NCI-H1694 treated with DMSO at 0.1 percent for 48 hours (cell line): ENCODE measurements at regions not wholly inside any gene's neighbourhood (a gene's known extent, or its start where the extent isn't known, plus 50 kb on each side); places are given as distances from the start of the nearest gene placed in this dataset.
"Not testable (repeated sequence)": the region's sequence is repeated elsewhere in the genome, so short reads cannot be mapped to it uniquely, and the experiment has no call there.

Experiments used
- DNase-seq: peaks from one replicate; lab custom pipeline; 2025; lab: John Stamatoyannopoulos, UW

GRCh38 chr16:76816475-76816874 is 374.5 kb upstream of the MON1B start:
- no peak for DNase-seq

DNA sequence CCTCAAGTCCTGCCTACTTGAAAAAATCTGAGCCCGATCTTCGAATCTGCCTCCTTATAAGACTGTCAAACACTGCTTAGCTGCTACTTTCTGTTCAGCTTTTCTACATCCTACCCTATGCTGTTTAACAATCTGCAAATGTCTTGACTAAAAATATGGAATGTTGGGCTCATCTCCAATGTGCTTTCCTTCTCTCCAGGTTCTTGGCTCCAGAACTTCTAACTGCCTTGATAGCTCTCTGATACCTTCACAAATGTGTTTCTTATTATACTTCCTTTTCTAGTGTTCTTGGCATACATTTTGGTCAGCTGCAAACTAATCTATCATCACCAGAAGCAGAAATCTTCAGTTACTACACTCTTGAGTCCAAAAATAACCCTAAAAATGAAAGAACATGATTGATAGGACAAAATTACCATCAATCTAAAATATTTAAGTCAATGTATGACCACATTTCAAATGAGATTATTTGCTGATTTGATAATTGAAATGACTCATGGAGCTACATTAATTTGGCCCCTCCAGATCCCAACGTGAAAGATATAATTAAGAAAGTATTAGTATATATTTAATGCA is 372.3 kb upstream of the MON1B start:
- no peak for DNase-seq

DNA sequence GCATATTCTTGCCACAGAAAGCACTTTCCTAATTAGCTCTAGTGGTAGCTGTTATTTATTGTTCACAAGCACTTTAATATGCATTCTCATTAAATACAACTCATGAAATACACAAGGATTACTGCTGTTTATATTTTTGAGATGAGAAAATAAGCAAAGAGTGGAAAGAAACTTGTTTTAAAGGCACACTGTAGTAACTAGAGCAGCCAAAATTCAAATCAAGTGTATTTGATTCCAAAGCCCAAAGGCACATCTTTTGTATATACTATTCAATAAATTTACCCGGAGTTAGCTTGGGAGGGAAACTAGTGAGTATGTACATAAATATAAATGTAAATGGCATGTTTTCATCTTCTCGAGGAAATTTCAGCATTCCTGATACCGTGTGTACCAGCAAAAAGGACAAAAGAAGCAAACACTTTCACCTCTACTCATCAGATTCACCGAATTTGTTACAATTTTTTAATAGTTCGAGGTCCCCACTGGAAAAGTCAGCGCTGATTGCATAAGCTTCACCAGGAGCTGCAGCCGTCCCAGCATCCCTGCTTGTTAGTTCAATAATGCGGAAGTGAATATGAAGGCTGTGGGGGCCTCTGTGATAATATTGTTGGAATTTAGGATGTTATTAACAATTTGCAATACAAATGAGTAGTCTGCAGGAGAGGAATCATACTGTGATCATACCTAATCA is 371.6 kb upstream of the MON1B start:
- no peak for DNase-seq

DNA sequence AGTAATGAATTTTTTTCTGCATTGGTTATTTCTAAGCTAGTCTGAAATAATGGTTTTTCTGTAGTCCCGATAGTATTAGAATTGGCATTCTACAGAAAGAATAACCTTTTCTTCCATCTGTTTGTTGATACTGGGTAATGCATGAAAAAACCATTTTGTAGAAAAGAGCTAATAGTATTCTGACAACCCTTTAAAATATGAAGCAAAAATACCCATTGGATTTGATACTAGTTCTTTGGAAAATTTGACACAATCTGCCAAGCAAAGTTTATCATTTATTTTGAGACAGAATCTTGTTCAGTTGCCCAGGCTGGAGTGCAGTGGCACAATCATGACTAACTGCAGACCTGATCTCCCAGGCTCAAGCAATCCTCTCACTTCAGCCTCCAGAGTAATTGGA is 366.8 kb upstream of the MON1B start:
- DNase-seq = no peak

- DNase-seq = no peak
Measured at GRCh38 chr16:76824791-76825190, 366.2 kb upstream of the MON1B start.

- no peak for DNase-seq
Measured at GRCh38 chr16:76835339-76835738, 355.7 kb upstream of the MON1B start.

GRCh38 chr16:76835779-76836300 is 355.1 kb upstream of the MON1B start:
- no peak for DNase-seq

GRCh38 chr16:76837872-76838271 is 353.1 kb upstream of the MON1B start:
- no peak for DNase-seq

GRCh38 chr16:76854234-76854633 is 336.8 kb upstream of the MON1B start:
- no peak for DNase-seq

- no peak for DNase-seq
Measured at GRCh38 chr16:76856112-76856511, 334.9 kb upstream of the MON1B start.

GRCh38 chr16:76857402-76857801 is 333.6 kb upstream of the MON1B start:
- no peak for DNase-seq

DNA sequence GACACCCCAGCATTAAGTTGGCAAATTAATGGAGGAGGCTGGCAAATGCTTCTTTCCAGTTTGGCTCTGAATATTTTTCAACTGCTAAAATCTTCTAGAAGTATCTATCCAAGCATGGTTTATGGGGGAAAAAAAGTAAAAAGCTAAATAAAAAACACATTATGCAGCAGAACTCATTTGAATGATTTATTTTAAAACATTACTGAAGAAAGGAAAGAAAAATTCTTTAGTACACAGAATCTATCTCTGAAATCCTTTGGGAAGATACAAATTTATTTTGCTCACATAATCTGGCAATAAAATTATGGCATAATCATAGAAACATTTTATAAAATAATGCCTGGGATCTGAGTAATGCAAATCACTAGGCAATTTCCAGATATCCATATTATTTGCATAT is 328.1 kb upstream of the MON1B start:
- DNase-seq = no peak

DNA sequence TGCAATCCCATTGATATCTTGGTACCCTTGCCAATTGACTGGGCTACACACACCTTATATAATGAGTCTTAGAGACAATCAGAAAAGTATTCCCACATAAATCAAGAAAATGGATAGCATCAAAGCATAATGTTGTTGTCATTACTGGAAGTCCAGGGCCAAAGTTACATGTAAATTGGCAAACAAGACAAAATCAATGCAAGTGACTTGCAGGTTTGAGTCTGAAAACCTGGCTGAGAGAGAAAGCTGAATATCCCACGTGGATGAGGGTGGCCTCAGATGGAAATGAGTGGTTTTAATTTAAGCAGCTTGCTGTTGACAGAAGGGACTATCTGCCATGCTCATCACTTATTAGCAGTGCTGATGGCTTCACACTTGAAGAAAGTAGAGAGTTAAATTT is 324.0 kb upstream of the MON1B start:
- DNase-seq = no peak

DNA sequence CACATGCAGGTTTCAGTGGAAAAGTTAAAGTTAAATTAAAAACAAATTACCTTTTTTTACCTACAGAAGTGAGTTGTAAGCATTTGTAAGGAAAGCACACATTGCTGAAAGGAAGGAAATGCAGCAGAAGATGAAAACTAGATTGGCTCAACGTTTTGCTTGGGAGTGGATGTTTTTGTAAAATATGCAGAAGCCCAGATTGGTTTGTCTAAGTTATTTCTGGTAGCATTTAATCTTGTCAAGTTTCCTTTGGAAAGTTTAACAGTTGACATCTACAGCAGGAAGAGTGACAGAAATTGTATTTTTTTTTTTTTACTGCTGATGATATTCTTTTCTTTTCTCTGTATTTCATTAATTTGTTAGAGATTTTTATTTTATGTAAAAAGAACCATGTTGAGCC is 315.1 kb upstream of the MON1B start:
- DNase-seq = no peak

DNA sequence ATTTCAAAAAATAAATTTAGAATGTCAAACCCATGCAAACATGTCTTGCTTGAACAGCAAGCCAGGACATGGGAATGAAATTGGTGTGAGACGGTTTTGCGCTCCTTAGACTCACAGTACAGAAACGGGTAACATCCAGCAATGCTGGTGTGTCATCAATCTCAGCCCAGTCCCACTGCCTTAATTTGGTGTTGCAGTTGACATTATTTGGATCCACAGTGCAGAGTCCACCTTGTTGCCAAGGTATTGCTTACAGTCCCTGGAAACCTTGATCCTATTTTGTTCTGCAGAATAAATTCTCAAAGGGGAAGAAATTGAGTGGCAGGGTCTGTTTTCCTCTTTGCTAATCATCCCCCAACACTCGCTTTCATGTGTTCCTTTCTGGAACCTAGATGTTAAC is 311.6 kb upstream of the MON1B start:
- DNase-seq = no peak

DNA sequence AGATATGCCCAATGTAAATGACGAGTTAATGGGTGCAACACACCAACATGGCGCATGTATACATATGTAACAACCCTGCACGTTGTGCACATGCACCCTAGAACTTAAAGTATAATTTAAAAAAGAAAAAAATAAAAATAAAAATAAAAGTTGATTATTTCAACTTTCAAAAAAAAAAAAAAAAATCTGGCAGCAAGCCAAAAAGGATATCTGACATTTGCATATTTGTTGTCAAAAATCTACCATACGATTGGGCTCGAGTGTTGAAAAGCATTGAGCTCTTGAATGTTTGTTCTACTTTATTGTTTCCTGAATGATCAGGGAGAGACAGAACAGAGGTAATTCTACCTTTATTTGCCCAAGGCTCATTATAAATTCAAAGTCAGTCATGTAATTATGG is 310.5 kb upstream of the MON1B start:
- not testable (repeated sequence) for DNase-seq

GRCh38 chr16:76882105-76882504 is 308.9 kb upstream of the MON1B start:
- DNase-seq = no peak

DNA sequence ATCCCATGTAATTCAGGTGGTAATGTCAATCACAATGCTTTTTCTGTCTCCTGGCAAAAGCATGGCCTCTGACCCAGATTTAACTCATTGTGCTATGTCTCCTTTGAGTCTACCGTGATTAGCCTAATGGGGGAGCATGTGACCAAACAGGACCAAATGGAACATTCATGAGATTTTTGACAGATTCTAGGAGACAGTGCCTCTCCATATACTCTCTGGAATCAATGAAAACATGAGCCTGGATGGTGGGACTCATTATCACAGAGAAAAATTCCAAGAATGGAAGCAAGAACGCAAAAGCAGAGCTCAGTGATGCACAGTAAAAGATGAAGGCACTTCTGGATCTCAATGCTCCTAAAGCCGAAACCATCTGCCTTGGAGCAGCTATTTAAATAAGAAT is 307.9 kb upstream of the MON1B start:
- DNase-seq = no peak

- peak; percentile 26 for DNase-seq
Measured at GRCh38 chr16:76885776-76886537, 305.0 kb upstream of the MON1B start.

GRCh38 chr16:76897816-76898215 is 293.2 kb upstream of the MON1B start:
- no peak for DNase-seq

- no peak for DNase-seq
Measured at GRCh38 chr16:76899767-76900166, 291.2 kb upstream of the MON1B start.

DNA sequence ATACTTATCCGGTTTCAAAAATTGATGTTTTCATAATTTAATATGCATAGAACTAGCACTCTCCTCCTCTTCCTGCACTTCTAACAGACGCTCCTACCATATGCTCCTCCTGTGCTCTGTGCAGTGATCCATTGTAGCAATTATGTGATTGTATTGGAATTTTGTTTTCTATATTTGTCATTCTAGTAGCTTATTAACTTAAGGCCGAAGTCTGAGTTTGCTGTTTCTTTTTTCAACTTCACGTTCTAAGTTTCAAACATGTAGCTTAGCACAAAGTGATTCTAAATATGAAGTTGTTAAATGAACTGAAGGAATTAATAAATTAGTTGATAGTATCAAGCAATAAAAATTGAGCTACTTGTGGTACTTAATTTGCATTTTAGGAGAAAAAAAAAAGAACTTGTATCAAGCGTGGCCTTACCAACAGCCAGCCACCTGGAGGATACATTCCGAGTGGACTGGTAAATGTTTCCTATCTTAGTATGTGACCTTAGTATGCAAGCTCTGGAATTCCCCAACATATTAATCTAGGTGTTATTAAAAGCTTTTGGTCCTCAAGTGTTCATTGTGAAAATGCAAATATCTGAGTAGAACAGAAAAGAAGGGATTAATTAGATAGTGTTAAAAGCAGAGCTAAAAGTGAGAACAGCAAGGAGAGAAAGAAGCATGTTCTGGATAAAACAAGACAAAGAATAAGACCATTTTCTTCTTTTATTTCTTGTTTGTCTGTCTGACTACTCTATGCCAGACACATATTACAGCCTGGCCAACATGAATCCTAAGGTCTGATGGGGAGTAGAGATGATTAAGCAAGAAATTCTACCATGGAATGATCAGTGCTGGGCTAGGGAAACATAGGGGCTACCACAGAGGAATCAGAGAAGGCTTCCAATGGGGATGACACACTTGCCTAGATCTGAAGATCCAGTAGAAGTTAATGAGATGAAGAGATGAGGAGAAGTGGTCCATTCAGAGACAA is 290.4 kb upstream of the MON1B start:
- DNase-seq = peak; percentile 7
